ENCODE measurements at regions not wholly inside any gene's neighbourhood (a gene's known extent, or its start where the extent isn't known, plus 50 kb on each side); places are given as distances from the start of the nearest gene placed in this dataset.

DNA sequence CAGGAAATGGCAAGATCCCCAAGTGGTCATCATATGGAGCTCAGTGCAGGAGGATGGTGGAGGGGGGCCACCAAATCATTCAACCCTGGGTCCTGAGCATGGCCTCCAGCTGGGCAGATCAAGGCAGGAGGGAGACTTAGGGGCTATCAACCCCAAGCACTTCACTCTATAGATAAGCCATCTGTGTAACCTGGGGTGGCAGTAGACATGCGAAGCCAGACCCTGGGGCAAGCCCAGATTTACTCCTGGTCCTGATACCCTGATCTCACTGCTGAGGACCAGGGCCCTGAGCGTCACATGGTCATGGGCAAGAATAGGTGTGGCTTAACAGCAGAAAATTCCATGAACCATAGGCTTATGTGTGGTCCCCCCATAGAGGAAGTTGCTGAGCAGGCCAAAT lies 173.0 kb upstream of the ADCY1 start:
- Histone ChIP-seq H3K27me3 (ENCODE audit: control insufficient read depth in 4 of 4, insufficient read depth in 4 of 4, low read length in 3 of 4) (no peaks in the 10 kb centered on the region), H3K27ac (ENCODE audit: low read depth in 1 of 2, low read length in 2 of 2) (no peak overlapping the region), H3K36me3 (ENCODE audit: control insufficient read depth in 4 of 4, insufficient read depth in 3 of 4, low read depth in 1 of 4, low read length in 3 of 4) (no peaks in the 10 kb centered on the region), H3K9ac (ENCODE audit: low read depth in 1 of 2, low read length in 2 of 2) (no peak overlapping the region), H3K9me3 (ENCODE audit: control insufficient read depth in 4 of 4, low read length in 3 of 4) (peaks cover 3 to 10% (median 4%) of the 10 kb centered on the region in 4 donors), H3K4me3 (ENCODE audit: low read depth in 1 of 3, low read length in 3 of 3) (no peak overlapping the region), H3K4me1 (ENCODE audit: control insufficient read depth in 4 of 4, insufficient read depth in 4 of 4, low read length in 3 of 4) (no peaks in the 10 kb centered on the region)
- no peak for TF ChIP-seq RXRA (IDR thresholded peaks at IDR 0.05)
- TF ChIP-seq SP1 (IDR thresholded peaks at IDR 0.05) = no peak
- TF ChIP-seq HNF4A (conservative IDR thresholded peaks at IDR 0.05) = no peak
- no peak for TF ChIP-seq FOXA1 (IDR thresholded peaks at IDR 0.05)
- no peak for TF ChIP-seq RAD21 (IDR thresholded peaks at IDR 0.05)
- no peak for TF ChIP-seq HNF4G (IDR thresholded peaks at IDR 0.05)
- TF ChIP-seq, protein P1, sequence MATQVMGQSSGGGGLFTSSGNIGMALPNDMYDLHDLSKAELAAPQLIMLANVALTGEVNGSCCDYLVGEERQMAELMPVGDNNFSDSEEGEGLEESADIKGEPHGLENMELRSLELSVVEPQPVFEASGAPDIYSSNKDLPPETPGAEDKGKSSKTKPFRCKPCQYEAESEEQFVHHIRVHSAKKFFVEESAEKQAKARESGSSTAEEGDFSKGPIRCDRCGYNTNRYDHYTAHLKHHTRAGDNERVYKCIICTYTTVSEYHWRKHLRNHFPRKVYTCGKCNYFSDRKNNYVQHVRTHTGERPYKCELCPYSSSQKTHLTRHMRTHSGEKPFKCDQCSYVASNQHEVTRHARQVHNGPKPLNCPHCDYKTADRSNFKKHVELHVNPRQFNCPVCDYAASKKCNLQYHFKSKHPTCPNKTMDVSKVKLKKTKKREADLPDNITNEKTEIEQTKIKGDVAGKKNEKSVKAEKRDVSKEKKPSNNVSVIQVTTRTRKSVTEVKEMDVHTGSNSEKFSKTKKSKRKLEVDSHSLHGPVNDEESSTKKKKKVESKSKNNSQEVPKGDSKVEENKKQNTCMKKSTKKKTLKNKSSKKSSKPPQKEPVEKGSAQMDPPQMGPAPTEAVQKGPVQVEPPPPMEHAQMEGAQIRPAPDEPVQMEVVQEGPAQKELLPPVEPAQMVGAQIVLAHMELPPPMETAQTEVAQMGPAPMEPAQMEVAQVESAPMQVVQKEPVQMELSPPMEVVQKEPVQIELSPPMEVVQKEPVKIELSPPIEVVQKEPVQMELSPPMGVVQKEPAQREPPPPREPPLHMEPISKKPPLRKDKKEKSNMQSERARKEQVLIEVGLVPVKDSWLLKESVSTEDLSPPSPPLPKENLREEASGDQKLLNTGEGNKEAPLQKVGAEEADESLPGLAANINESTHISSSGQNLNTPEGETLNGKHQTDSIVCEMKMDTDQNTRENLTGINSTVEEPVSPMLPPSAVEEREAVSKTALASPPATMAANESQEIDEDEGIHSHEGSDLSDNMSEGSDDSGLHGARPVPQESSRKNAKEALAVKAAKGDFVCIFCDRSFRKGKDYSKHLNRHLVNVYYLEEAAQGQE (IDR thresholded peaks at IDR 0.05) = no peak
- no peak for TF ChIP-seq EGR1 (IDR thresholded peaks at IDR 0.05; ENCODE audit: low read depth in 2 of 2)
- TF ChIP-seq, protein P2, sequence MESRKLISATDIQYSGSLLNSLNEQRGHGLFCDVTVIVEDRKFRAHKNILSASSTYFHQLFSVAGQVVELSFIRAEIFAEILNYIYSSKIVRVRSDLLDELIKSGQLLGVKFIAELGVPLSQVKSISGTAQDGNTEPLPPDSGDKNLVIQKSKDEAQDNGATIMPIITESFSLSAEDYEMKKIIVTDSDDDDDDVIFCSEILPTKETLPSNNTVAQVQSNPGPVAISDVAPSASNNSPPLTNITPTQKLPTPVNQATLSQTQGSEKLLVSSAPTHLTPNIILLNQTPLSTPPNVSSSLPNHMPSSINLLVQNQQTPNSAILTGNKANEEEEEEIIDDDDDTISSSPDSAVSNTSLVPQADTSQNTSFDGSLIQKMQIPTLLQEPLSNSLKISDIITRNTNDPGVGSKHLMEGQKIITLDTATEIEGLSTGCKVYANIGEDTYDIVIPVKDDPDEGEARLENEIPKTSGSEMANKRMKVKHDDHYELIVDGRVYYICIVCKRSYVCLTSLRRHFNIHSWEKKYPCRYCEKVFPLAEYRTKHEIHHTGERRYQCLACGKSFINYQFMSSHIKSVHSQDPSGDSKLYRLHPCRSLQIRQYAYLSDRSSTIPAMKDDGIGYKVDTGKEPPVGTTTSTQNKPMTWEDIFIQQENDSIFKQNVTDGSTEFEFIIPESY (IDR thresholded peaks at IDR 0.05) = no peak
- TF ChIP-seq FOXA2 (IDR thresholded peaks at IDR 0.05) = no peak
- DNase-seq (ENCODE audit: low spot score) = no peak
- WGBS = 89% methylated on average over 2 of the region's 2 CpGs

DNA sequence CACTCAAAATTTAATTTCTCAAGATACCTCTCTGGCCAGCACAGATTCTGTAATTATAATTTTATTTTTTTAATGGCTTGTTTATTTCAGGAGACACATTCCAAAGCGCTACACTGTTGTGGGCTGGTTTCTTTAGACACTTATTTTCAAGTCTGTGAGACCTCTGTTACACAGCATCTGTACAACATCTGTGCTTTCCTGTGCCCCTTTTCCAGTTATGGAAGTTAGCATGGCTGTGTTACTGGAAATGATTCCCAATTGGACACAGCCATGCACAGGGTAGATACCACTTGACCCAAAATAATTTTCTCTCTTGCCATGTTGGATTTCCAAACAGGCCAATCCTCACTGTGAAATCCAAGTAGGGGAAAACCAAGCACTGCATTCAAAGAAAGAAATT lies 172.3 kb upstream of the ADCY1 start:
- no peak for DNase-seq (ENCODE audit: low spot score)
- no peaks in the 10 kb centered on the region for H3K36me3 ChIP-seq (ENCODE audit: control insufficient read depth in 4 of 4, insufficient read depth in 3 of 4, low read depth in 1 of 4, low read length in 3 of 4)
- H3K9me3 ChIP-seq (ENCODE audit: control insufficient read depth in 4 of 4, low read length in 3 of 4) = peaks cover 3 to 10% (median 4%) of the 10 kb centered on the region in 4 donors
- no peaks in the 10 kb centered on the region for H3K27me3 ChIP-seq (ENCODE audit: control insufficient read depth in 4 of 4, insufficient read depth in 4 of 4, low read length in 3 of 4)
- no peak overlapping the region for H3K4me3 ChIP-seq (ENCODE audit: low read depth in 1 of 3, low read length in 3 of 3)
- H3K4me1 ChIP-seq (ENCODE audit: control insufficient read depth in 4 of 4, insufficient read depth in 4 of 4, low read length in 3 of 4) = no peaks in the 10 kb centered on the region
- no peak overlapping the region for H3K27ac ChIP-seq (ENCODE audit: low read depth in 1 of 2, low read length in 2 of 2)
- H3K9ac ChIP-seq (ENCODE audit: low read depth in 1 of 2, low read length in 2 of 2) = no peak overlapping the region
- 85% methylated on average over 1 of the region's 1 CpG for WGBS
- TF ChIP-seq, protein P1 (IDR thresholded peaks at IDR 0.05) = no peak
- TF ChIP-seq HNF4A (conservative IDR thresholded peaks at IDR 0.05) = no peak
- no peak for TF ChIP-seq FOXA2 (IDR thresholded peaks at IDR 0.05)
- TF ChIP-seq, protein P2 (IDR thresholded peaks at IDR 0.05) = no peak
- TF ChIP-seq TAF1 (conservative IDR thresholded peaks at IDR 0.05) = no peak
- TF ChIP-seq JUND (IDR thresholded peaks at IDR 0.05) = no peak
- no peak for TF ChIP-seq SP1 (IDR thresholded peaks at IDR 0.05)
- TF ChIP-seq RXRA (IDR thresholded peaks at IDR 0.05) = no peak
- TF ChIP-seq, protein P3, sequence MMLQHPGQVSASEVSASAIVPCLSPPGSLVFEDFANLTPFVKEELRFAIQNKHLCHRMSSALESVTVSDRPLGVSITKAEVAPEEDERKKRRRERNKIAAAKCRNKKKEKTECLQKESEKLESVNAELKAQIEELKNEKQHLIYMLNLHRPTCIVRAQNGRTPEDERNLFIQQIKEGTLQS (IDR thresholded peaks at IDR 0.05) = no peak
